ENCODE measurements at regions not wholly inside any gene's neighbourhood (a gene's known extent, or its start where the extent isn't known, plus 50 kb on each side); places are given as distances from the start of the nearest gene placed in this dataset.

- TF ChIP-seq GATA2 (IDR thresholded peaks at IDR 0.05; ENCODE audit: low read depth, low read length) = no peak
- TF ChIP-seq GATA3 (IDR thresholded peaks at IDR 0.05; ENCODE audit: low read depth, low read length) = no peak
Observed at GRCh38 chr21:31484219-31484618, 140.2 kb upstream of the TIAM1 start.

Data from SH-SY5Y (cell line).